GM12874 (cell line): ENCODE measurements at regions not wholly inside any gene's neighbourhood (a gene's known extent, or its start where the extent isn't known, plus 50 kb on each side); places are given as distances from the start of the nearest gene placed in this dataset.

Source experiments
- CTCF ChIP-seq: IDR thresholded peaks from 2 replicates; pipeline ENCODE4 v1.5.1; 2011; ENCODE audit warnings: low read depth, mild to moderate bottlenecking, control low read depth, low read length, moderate library complexity; ENCODE audit not compliant: insufficient read depth

GRCh38 chr9:22382331-22382730 lies 64.3 kb upstream of the DMRTA1 start:
- TF ChIP-seq CTCF, result no peak

GRCh38 chr9:22383718-22384117 lies 62.9 kb upstream of the DMRTA1 start:
- TF ChIP-seq CTCF, result no peak

GRCh38 chr9:22389271-22389670 lies 57.4 kb upstream of the DMRTA1 start:
- no peak for TF ChIP-seq CTCF

GRCh38 chr9:22392523-22392922 lies 54.1 kb upstream of the DMRTA1 start:
- no peak for TF ChIP-seq CTCF

GRCh38 chr9:22395687-22396141 lies 50.9 kb upstream of the DMRTA1 start:
- TF ChIP-seq CTCF, result no peak
